ENCODE measurements at regions not wholly inside any gene's neighbourhood (a gene's known extent, or its start where the extent isn't known, plus 50 kb on each side); places are given as distances from the start of the nearest gene placed in this dataset.

- DNase-seq (ENCODE audit: low read depth) = no peak
Observed at GRCh38 chr3:177530908-177531307, 333.6 kb upstream of the TBL1XR1 start.

GRCh38 chr3:177536873-177537272 lies 339.6 kb upstream of the TBL1XR1 start:
- no peak for DNase-seq (ENCODE audit: low read depth)

DNA sequence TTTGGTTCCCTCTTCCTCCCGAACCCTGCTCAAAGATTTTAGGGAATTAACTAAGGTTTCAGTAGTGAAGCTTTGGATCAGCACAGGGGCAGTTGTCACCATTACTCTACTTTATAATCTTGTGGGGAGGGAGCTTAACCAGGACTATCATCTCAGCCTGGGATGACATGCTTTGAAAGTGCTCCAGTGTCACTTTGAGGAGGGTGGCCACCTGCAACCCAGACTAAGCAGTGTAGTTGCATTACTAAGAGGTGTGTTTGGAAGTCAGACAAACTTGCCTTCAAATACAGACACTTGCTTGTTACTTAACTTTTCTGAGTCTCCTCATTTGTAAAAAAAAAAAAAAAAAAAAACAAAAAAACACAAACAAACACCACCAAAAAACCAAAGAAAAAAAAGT lies 340.3 kb upstream of the TBL1XR1 start:
- DNase-seq (ENCODE audit: low read depth) = no peak

GRCh38 chr3:177538048-177538749 lies 340.9 kb upstream of the TBL1XR1 start:
- DNase-seq (ENCODE audit: low read depth) = peak; percentile 19

DNA sequence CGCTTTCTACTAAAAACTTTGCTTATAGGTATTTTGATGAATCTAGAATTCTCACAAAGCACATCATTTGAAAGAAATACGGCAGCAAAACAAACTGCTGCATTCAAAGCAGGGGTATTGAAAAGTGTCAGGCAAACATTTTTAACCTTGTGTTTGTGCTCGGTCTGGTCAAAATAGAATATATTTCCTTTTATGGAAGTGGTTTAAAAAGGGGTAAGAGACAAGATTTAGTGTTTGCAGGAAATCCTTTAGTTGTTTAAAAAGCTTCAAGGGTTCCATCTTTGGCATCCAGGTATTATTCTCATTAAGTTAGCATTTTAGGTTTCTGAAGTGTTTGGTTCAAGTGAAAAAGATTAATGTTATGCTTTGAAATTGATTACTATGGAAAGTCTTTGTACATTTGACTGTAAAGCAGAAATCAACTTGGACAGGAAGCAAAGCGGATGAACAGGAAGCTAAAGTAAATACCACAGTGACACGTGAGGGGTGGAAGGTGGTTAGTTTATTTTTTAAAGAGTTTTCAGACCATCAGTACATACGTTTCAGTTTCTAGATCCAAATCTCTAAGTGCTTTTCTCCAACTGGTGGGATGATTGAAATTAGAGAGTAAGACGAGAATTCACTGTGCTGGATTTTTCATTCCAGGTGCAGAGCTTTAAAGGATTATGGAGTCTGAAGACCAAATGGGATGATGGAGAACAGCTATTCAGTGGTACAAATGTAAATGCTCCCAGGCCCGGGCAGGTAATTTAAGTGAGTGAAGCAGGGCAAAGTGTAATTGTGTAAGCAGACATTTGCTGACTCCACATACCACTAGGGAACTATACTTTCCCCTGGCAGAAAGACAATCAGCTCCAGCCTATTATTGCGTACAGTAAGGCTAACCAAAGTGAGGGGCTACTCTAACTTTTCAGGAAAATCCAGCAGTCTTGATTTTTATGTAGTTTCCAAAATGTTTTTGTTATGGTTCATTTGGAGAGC lies 341.8 kb upstream of the TBL1XR1 start:
- no peak for DNase-seq (ENCODE audit: low read depth)

DNA sequence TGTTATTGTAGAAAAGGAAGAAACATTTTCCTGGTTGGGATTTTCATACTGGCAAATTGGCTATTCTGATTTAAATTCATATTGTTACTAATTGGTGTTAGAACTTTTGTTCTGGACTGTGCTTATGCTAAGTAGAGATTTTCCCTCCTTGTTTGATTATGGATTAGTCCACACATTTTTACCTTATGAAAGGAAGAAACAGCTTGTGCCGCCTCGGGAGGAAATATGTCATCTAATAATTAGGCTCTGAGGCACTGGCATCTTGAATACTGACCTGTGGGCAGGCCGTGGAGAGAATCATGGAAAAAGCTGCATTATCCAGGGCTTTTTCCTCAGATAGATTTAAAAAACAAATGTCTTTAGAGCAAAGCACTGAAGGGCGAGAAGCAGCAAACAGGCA lies 344.3 kb upstream of the TBL1XR1 start:
- no peak for DNase-seq (ENCODE audit: low read depth)

DNA sequence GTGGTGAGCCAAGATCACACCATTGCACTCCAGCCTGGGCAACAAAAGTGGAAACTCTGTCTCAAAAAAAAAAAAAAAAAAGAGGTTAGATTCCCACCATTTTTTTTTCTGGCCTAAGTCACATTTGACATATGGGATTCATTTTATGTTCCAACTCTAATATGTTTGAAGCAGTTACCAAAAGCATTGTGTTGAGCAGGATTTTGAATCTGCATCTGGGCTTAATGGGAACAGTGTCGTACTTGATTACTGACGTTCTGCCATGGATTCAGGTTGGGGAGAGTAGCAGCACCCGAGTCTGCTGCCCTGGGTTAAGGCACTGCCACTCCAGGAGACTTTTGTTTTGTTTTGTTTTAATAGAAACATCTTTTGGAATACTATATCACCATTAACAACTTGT lies 348.7 kb upstream of the TBL1XR1 start:
- no peak for DNase-seq (ENCODE audit: low read depth)

GRCh38 chr3:177547711-177548350 lies 350.5 kb upstream of the TBL1XR1 start:
- DNase-seq (ENCODE audit: low read depth) = no peak

DNA sequence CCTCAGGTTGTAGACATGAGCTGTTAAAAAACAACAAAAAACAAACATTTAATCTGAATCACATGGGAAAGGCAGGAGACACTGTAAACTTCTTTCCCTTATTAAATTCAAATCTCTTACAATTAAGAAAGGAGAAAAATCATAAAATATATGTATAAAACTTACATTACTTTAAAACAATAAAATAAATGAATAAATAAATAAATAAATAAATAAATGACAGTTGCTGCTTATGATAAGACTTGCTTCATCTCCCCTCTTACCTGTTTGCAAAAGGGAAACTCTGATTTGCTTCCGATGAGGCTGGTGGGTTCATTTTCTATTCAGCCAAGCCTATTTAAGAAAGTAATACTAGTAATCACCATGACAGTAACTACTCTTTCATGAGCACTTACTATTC lies 353.4 kb upstream of the TBL1XR1 start:
- no peak for DNase-seq (ENCODE audit: low read depth)

DNA sequence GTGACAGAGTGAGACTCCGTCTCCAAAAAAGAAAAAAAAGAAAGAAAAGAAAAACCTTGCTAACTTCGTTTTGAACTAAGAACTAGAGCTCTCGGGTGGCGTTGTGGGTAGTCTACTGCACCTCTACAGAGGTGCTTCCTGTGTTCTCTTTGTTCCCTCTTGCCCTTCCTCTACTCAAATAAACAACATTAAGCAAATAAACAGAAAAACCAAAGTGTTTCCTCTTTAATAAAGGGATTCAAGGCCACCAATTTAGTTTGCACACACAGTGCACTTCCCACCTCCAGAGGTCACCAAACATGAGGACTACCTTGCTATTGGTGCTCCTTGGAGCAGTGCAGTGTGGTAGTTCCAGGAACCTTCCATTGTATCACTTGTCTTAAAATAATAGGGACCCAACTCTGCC lies 354.2 kb upstream of the TBL1XR1 start:
- DNase-seq (ENCODE audit: low read depth) = no peak

GRCh38 chr3:177552051-177552450 lies 354.8 kb upstream of the TBL1XR1 start:
- no peak for DNase-seq (ENCODE audit: low read depth)

- DNase-seq (ENCODE audit: low read depth) = no peak
Observed at GRCh38 chr3:177553012-177553411, 355.7 kb upstream of the TBL1XR1 start.

- DNase-seq (ENCODE audit: low read depth) = no peak
Observed at GRCh38 chr3:177553579-177553978, 356.3 kb upstream of the TBL1XR1 start.

DNA sequence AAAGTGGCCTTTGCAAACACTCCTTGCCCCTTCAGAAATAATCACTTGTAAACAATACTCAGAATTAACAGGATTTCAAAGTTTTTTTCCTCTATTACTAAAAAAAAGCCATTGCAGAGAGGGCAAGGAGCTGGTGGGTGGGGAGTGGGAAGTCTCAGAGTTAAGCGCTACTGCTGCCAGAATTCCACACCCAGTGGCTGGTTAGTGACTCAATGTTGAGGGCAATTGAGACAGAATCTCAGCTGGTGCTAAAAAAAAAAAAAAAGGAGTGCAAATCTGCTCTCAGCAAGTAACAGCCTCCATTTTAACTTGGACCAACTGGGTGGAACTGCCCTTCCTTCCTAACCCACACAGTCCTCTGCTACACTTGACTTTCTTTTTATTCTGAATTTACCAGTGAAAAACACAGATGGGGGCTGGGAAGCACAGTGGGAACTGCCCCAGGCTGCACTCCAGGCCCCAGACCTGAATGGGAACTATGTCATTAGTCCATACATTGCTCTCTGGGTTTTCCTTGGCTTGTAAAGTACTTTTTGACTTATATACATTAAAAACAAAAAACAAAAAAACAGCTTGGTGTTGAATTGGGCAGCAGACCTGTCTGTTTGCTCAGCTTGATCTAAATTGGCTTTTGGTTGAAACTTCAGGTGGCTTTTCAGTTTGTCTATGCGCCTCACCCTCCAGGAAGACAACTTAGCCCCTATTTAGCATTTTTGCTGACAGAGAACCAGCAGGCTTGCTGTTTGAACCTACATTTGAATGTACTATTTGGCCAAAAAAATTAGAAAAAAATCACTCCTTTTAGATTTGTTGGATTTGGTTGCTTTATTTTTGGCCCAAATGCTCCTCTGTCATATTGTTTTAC lies 357.8 kb upstream of the TBL1XR1 start:
- peak; percentile 76 for DNase-seq (ENCODE audit: low read depth)

- DNase-seq (ENCODE audit: low read depth) = no peak
Observed at GRCh38 chr3:177557548-177557947, 360.3 kb upstream of the TBL1XR1 start.

GRCh38 chr3:177561365-177561764 lies 364.1 kb upstream of the TBL1XR1 start:
- no peak for DNase-seq (ENCODE audit: low read depth)

DNA sequence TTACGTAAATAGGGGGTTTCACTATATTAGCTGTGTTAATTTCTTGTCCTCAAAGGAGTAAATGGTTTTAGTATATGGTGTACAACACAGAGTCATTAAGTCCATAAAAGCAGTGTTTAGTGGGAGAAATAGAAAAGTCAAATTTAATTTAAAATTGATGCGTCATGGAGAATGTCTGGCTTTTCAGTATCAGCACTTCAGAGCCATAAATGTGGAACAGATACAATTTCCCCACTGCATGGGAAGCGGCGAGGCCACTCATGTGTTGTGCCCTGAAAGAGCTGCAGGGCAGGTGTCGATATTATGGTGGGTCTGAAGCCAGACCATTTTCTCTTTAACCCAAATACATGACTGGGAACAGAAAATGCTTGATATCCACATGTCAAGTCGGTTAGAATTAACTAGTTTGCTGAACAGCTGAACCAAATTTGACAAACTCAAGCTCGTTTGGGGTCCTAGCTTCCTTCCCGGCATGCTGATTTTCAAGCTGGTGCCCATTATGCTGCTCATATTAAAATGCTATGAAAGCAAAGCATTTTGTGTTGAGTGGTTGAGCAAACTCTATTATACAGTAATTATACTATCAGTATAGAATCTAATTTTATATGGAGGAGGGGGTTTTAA lies 364.6 kb upstream of the TBL1XR1 start:
- no peak for DNase-seq (ENCODE audit: low read depth)

- DNase-seq (ENCODE audit: low read depth) = peak; percentile 75
Observed at GRCh38 chr3:177563243-177563780, 366.0 kb upstream of the TBL1XR1 start.

DNA sequence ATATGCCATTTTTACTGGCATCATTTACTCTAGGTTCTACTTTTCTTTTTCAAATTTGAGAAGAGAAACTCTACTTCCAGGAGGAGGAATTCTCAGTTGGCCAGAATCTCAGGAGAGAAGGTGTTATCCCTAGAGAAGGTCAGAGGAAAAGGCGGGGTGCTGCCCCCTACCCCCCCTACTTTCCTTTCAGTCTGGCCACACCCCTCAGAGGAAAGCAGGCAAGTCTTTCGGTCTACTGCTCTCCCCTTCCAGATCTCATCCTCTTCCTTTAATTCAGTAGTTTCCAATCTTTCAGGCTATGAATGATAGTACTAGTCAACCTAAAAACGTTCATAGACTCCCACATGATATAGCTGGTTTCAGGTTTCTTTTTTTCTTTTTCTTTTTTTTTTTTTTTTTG lies 366.5 kb upstream of the TBL1XR1 start:
- no peak for DNase-seq (ENCODE audit: low read depth)

DNA sequence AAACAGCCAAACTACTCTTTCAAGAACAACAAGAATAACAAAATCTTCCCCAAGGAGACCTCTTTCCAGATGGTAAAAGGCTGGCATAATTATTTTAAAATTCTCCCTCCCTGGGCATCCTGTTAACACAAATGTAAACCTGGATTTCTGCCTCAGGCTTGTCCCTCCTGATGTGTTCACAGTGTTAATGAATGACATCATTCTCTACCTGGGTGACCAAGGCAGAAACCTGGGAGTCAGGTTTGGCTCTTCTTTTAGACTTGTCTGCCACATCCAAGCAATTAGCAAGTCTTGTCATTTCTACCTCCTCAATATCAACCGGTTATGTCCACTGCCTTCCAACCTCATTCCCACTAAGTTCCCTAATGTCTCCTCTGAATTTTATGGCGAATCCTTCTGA lies 368.7 kb upstream of the TBL1XR1 start:
- DNase-seq (ENCODE audit: low read depth) = no peak

GRCh38 chr3:177567833-177568232 lies 370.6 kb upstream of the TBL1XR1 start:
- DNase-seq (ENCODE audit: low read depth) = peak; percentile 51

Measured in amniotic epithelial cell (primary cell).